ENCODE measurements at regions not wholly inside any gene's neighbourhood (a gene's known extent, or its start where the extent isn't known, plus 50 kb on each side); places are given as distances from the start of the nearest gene placed in this dataset.

GRCh38 chr12:24379861-24380521, 430.5 kb upstream of the SOX5 start:
- Histone ChIP-seq H3K4me3 (replicated peaks; ENCODE audit: insufficient read depth, low read length) (no peak overlapping the region), H3K27me3 (ENCODE audit: insufficient read depth, poor library complexity, severe bottlenecking) (no peaks in the 10 kb centered on the region), H3K27ac (replicated peaks) (no peak overlapping the region)
- DNase-seq (ENCODE audit: low read depth in 1 of 2, low spot score in 1 of 2): no peak
- TF ChIP-seq GABPA (IDR thresholded peaks at IDR 0.05; ENCODE audit: low read depth): no peak
- TF ChIP-seq SPI1 (IDR thresholded peaks at IDR 0.05; ENCODE audit: borderline replicate concordance, low read depth): no peak
- no peak for TF ChIP-seq REST (IDR thresholded peaks at IDR 0.05; ENCODE audit: insufficient replicate concordance, low read depth)
- TF ChIP-seq POLR2AphosphoS5 (IDR thresholded peaks at IDR 0.05; ENCODE audit: low read depth): no peak
- TF ChIP-seq CTCF (IDR thresholded peaks at IDR 0.05; ENCODE audit: insufficient read depth, low read length): no peak

GRCh38 chr12:24379433-24379832, 430.0 kb upstream of the SOX5 start:
- Histone ChIP-seq H3K27me3 (ENCODE audit: insufficient read depth, poor library complexity, severe bottlenecking) (no peaks in the 10 kb centered on the region), H3K4me3 (replicated peaks; ENCODE audit: insufficient read depth, low read length) (no peak overlapping the region), H3K27ac (replicated peaks) (no peak overlapping the region)
- no peak for DNase-seq (ENCODE audit: low read depth in 1 of 2, low spot score in 1 of 2)
- no peak for TF ChIP-seq SPI1 (IDR thresholded peaks at IDR 0.05; ENCODE audit: borderline replicate concordance, low read depth)
- TF ChIP-seq GABPA (IDR thresholded peaks at IDR 0.05; ENCODE audit: low read depth): no peak
- TF ChIP-seq POLR2AphosphoS5 (IDR thresholded peaks at IDR 0.05; ENCODE audit: low read depth): no peak
- TF ChIP-seq CTCF (IDR thresholded peaks at IDR 0.05; ENCODE audit: insufficient read depth, low read length): no peak
- no peak for TF ChIP-seq REST (IDR thresholded peaks at IDR 0.05; ENCODE audit: insufficient replicate concordance, low read depth)

GRCh38 chr12:24378548-24379407, 429.3 kb upstream of the SOX5 start:
- TF ChIP-seq GABPA (IDR thresholded peaks at IDR 0.05; ENCODE audit: low read depth) (no peak), SPI1 (IDR thresholded peaks at IDR 0.05; ENCODE audit: borderline replicate concordance, low read depth) (no peak), CTCF (IDR thresholded peaks at IDR 0.05; ENCODE audit: insufficient read depth, low read length) (no peak), POLR2AphosphoS5 (IDR thresholded peaks at IDR 0.05; ENCODE audit: low read depth) (no peak)
- no peak overlapping the region for H3K4me3 ChIP-seq (replicated peaks; ENCODE audit: insufficient read depth, low read length)
- H3K27me3 ChIP-seq (ENCODE audit: insufficient read depth, poor library complexity, severe bottlenecking): no peaks in the 10 kb centered on the region
- no peak overlapping the region for H3K27ac ChIP-seq (replicated peaks)
- no peak for DNase-seq (ENCODE audit: low read depth in 1 of 2, low spot score in 1 of 2)
